HG03521 (cell line): ENCODE measurements at regions not wholly inside any gene's neighbourhood (a gene's known extent, or its start where the extent isn't known, plus 50 kb on each side); places are given as distances from the start of the nearest gene placed in this dataset.

Experiments
- ATAC-seq: cut with Tn5 transposase; IDR thresholded peaks from one replicate; pipeline ENCODE4 v1.9.1; 2021; ENCODE audit warnings: mild to moderate bottlenecking, moderate library complexity; ENCODE audit not compliant: unreplicated experiment

DNA sequence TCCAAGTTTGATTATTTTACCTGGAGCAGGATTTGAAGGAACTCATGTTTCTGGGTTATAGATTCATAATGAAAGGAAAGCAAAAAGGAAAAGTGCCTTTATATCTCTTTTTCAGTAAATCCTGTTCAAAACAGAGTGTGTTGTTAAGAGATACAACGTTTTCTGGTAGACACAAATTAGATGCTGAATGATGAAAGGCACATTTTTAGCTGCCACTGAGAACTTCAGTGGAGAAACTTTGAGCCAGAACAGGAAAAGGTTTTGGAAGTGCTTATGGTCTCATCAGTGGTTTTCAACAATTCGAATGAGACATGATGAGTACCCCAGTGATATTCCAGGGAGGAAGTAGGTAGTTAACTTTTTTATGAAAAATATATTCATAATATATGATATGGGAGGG lies 338.0 kb upstream of the C1orf87 start:
- no peak for ATAC-seq

DNA sequence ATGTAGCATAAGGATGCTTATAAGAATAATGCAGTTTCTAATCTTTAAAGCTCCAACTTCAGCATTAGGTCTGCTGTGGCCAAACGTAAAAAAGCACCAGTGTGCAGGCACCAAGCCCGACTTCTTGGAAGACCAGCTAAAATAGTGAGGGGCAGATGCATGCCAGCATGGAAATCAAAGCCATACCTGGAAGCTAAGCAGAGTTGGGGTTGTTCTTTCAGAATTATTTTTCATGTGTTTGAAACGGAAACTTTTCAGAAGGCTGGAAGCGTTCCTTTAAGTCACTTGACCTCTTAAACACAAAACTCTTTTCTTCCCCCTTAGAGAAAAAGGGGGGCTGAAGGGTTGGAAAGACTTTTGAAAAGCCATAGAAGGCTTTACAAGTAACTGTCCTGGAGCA lies 329.2 kb upstream of the C1orf87 start:
- no peak for ATAC-seq

DNA sequence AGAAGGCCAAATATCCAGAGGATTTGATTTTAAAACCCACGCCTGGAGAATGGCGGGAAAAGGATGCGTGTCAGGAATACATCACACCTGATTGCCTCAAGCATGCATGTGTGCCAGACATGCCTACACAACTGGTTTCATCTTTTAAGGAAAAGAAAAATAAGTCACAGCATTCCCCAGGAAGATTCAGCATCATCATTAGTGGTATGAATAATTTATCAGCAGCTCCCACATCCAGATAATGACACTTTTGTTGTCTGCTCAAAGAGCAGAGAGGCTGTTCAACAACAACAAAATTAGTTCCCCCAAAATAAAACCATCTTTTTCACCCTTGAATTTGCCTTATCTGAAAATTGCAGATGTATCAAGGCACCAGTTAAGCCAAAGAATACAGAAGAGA lies 328.6 kb upstream of the C1orf87 start:
- no peak for ATAC-seq

DNA sequence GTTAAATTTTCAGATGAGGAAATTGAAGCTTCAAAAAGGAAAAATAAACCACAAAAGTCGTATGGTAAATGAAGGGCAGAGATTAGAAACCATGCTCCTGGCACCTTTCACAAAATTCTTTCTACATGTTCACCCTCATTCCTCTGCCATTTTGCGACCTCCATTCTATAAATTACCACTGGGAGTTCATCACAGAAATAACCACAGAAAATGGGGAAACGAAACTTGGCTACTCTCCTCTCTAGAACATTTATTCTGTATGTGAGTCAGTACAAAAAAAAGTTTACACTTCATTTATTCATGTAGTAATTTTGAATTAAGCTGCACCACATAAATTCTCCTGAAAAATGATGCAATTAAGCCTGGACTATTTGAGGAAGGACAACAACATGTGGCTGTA lies 320.9 kb upstream of the C1orf87 start:
- no peak for ATAC-seq

DNA sequence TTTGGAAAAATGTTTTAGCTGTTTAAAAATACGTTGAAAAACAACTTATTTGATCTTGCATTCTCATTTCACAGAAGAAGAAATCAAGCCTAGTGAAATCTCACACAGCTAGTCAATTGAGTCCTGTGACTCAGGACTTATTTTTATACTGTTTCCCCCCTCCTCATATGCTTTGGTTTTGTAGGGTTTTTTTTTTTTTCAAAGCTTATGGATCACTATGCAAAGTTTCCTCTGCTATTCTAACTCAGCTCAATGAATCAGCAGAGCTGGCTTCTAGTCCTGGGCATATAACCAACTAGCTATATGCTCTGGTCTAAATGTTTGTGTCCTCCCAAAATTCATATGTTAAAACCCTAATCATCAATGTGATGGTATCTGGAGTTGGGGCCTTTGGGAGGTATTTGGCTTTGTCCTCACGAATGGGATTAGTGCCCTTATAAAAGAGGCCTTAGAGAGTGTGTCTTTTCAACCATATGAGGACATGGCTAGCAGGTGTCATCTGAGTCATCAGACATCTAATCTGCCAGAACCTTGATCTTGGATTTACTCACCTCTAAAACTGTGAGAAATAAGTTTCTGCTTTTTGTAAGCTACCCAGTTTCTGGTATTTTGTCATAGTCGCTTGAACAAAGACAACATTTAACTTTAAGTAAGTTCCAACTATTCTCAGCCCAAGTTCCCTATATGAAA lies 317.2 kb upstream of the C1orf87 start:
- ATAC-seq = no peak

DNA sequence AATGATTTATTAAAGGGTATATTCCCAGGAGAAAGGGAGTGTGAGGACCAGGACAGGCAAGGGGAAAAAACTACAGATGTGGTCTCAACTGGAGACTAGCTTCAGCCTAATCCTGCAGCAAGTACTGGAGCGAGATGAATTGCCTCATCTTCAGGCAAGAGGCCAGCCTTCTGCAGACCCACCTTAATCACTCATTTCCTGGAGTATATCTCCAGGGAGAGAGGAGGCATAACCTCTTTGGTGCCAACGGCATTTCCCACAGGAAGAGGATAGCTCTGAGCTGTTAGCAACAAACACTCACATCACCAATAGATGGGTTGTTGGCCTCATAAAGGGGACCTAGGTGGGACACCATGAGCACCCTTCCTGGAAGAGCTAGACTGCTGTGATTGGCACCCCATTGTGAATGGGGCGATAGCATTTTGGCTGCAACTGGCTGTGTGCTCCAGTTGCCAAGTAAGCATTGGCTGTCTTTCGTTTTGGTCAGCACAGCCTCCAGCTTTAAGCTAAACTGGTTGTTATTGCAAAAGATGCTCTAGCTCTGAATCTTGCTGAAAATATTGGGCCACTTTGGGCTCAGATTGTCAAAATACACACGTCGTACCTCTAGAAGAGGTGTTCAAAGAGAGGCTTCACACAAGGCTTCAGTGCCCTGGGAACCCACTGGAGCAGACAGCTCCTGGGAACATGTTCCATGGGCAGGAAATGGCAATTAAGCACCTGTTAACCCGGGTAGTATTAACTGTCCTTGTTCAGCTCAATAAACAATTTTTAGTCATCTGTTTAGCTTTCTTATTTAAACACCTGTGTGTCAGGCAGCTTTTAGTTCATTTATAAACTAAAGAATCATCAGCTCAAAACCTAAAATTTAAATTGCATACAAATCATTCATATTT lies 314.8 kb upstream of the C1orf87 start:
- no peak for ATAC-seq

DNA sequence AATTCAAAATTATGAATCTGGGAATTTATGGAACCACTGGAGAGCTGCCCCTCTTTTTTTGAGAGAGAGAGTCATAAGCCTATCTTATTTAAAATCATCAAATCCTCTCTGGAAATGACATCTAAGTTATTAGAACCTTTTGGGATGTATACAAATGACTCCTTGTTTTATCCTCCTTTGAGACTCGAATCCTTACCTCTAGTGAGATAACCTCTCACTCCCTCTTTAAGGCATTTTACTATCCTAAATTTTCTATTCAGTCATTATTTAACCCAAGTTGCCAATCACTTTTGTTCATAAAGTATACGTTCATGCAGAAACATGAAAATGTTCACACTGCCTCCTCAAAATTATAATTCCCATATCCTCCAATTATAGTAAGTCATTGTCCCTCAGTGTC lies 313.6 kb upstream of the C1orf87 start:
- ATAC-seq = no peak

DNA sequence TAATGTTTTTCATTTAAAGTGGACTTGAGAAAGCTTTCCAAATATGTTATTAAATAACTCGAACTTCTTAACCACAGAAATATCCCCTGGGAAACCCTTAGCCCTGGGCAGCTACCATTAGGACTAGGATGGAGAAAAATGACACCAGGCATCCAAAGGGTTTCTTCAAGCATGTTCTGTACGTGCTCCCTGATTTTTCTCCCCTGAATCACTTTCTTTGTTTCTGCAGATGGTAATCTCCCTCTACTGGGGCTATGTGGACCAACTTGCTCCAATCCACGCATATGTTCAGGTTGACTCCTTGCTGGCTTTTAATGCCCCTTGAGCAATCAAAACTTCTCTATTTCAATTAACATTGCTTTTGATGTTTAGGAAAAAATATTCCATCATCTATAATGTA lies 312.7 kb upstream of the C1orf87 start:
- ATAC-seq = no peak

DNA sequence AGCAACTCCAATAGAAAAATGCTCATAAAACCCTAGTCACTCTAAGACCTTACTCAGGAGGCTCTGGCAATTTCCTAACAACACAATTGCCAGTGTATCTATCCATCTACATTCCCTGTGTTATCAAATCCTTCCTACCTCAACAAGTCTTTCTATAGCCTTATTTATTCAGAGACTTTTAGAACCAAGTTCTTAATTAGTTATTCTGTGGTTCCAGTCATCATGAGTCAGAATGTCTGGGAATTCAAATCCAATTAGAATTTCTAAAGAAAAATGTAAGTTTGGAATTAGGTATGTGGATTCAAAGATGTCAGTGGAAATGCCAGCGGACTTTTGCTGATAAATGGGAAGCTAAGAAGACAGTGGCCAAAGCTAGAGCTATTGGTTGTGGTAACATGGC lies 302.6 kb upstream of the C1orf87 start:
- no peak for ATAC-seq

DNA sequence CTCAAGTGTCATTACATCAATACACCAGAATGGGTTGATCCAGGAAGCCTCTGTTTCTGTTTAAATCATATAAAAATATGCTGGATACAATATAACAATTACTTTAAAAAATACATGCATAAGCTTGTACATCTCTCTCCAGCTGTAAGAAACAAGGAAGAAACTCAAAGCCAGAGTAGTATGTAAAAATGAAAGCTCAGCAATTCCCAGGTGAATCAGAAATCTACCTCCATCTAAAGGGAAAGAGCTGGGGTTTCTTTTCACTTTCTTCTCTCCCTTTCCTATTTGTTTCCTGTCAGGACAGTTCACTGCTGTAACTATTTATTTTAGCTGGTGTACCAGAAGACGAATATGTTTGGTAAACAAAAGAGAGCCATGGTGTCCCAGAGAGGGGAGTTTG lies 301.0 kb upstream of the C1orf87 start:
- ATAC-seq = no peak

DNA sequence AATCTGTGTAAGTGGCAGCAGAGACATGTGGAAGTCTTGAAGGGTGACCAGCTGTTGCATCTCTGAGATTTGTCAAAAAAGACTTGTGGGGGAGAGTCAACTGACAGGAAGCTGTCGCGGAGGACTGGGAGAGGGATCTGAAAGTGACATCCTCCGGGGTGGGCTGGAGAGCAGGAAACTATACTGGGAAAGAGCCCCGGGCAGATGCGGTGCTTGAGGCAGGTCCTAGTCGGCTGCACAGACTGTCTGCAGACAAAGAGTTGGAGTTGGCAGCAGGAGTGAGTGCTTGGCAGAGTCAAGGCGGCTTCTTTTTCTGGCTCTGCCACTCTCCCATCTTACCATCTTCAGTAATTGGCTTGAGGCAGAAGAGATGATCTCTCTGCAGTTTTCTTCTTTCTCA lies 294.0 kb upstream of the C1orf87 start:
- no peak for ATAC-seq

DNA sequence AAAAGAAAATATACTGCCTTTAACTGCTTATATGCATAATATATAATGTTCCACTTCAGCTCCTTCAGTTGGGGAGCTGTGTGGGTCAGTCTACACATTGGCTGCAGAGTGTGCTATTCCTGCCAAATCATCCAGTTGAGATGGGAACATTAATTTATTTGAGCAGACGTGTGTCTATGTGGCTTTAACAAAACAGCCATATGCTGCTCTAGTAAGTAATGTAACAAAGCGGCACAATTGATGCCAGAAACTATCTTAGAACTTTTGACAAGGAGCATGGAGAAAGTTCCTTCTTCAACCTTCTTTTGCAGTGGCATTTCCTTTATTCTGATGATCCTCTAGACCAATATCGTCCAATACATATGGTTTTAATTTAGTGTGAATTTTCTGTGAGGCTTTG lies 285.9 kb upstream of the C1orf87 start:
- no peak for ATAC-seq

DNA sequence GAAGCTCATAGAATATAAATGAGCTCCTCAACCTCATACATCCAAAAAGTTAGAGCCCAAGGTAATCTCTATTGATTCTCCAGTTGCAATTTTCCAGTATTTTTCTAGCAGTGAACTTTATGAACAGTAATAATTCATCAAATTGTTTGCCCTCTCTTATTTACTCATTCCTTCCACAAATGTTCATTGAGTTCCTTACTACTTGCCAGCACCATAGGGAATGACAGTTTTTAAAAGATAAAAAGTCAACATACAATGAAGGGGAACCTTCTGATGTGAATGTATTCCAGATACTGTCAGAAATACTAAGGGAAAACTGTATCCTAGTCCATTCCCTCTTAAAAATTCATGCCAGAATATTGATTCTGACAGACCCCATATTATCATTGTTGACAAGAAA lies 277.0 kb upstream of the C1orf87 start:
- no peak for ATAC-seq

DNA sequence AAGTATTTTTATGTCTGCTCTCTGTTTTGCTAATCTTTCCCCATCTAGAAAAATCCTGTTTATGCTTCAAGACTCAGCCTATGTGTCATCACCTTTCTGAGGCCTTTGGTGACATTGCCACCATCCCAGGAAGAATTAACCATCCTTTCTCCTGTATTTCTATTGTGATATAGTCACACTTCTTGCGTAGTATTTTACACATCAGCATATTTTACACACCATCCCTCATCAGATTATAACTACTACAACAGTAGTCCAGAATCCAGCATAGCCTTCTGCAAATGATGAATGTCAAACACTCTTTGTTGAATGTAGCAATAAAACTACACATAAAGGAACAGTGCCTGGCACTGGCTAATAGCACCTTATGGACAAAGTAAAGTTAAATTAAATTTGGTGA lies 275.3 kb upstream of the C1orf87 start:
- ATAC-seq = no peak

DNA sequence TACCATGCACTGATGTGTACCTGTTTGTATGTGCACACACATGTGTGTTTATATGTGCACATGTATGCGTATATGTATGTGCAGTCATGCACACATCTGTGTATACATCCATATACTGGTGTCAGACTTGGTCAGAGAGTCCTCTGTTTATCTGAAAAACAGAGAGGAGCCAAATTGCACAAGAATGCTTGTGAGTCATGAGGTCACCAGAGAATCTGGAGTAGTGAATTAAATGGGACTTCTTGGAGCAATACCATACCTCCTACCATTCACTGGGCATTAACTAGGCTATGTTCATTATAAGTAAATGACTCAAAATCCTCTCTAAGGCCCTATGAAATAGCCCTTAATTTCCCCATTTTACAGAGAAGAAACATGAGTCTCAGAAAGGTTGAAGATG lies 272.1 kb upstream of the C1orf87 start:
- no peak for ATAC-seq

DNA sequence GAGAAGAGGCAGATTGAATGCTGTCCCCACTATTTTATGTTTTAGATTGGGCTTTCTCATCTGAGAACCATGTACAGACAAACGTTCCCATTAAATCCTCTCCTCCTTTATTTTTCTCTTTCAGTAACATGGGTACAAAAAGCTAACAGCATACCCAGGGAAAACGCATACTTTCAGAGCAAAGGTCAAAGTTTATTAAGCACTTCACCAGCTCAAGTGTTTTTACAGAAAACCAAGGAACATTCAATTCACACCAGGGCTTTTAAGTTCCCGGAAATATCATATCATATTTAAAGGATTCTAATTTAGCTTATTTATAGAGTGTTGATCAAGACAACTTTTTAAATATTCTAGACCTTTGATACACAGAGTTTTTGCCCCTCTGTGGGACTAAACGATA lies 271.5 kb upstream of the C1orf87 start:
- ATAC-seq = no peak

DNA sequence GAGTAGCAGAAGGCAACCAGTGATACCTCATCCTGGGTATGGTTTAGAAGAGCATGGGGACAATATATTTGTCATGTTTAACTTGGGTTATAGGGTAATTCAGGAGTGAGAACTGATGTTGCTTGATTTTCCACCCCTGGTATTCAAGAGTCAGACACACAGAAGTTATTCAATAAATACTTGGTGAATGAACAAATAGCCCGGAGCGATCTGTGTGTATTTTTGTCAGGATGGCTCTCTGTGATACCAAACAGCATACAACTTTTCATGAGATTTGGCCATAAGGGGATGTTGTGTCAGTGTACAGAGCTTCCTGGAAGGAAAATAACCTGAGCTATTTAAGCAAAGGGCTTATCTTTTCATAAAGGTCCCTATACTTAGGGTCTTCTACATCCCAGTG lies 270.2 kb upstream of the C1orf87 start:
- ATAC-seq = no peak

DNA sequence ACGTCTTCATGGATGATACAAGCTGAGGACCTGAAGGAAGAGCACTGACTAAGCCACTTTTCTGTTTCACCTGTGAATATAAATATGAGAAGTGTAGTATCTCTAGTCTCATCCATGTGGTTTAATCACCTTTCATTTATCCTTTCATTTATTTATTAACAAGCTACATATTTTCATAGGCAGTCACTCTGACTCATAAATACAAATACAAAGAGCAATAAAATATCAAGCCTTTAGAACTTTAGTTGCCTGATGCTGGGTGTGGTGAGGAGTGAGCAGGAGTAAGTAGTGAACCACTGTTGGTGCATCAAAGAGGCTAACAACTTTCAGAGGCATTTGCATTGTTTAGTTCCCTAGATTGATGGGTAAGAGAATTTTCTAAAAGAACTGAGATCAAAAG lies 269.0 kb upstream of the C1orf87 start:
- ATAC-seq = no peak

DNA sequence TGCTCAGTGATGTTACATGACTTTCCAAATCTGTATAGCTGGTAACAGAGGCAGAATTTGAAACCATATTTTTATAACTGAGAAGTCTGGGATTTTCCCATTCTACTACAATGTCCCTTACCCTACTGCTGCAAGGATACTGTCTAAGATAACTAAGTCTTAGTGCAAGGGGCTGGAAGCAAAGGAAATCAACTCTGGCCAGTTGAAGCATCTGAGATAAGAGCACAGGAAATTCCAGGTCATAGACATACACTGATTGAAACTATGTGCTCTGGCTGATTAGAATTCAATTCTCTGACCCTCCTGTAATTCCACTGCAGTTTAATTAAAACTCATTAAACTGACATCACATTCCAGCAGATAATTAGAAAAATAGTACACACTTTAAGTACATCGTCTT lies 267.7 kb upstream of the C1orf87 start:
- no peak for ATAC-seq

DNA sequence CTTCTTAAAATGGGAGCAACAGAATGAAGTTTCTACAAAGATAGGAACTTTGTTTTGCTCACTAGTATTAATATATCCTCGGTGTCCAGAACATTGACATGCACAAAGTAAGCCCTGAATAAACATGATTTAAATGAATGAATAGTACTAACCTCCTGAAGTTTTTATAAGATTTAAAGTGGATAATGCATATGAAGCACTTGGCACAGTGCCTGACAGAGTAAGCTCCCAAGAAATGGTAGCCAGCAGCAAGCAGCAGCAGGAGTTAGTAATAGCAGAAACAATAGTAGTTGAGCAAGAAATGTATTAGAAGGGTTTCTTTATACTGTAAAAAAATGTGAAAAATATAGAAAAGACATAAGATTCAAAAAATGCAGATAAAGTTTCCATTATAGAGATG lies 258.1 kb upstream of the C1orf87 start:
- no peak for ATAC-seq

DNA sequence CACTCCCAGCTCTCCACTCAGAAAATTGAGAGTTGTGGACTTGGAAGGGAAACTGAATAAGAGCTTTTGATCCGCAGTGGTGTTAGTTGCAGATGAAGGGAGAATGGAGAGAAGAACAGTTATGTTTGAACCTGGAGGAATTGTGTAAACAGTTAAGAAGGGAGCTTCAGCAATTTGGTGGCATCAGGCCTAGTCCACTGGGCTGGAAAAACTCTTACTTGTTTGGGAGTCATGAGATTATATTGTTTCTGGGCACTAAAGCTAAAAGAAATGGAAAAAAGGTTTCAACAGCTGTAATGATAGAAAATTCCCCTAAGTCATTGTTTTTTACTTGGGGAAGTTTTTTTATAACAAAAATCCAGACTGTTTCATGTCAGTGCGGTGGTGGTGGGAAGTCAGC lies 256.1 kb upstream of the C1orf87 start:
- no peak for ATAC-seq

DNA sequence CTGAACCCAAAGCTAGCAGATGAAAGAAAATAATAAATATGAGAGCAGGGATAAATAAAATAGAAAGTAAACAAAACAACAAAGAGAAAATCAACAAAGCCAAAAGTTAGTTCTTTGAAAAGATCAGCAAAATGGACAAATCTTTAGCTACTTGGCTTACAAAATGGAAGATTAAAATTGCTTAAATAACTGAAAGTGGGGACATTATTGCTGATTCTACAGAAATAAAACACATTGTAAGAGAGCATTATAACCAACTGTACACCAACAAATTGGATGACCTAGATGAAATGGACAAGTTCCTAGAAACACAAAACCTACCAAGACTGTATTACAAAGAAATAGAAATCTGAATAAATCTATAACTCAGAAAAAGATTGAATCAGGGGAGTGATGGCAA lies 238.3 kb upstream of the C1orf87 start:
- no peak for ATAC-seq

DNA sequence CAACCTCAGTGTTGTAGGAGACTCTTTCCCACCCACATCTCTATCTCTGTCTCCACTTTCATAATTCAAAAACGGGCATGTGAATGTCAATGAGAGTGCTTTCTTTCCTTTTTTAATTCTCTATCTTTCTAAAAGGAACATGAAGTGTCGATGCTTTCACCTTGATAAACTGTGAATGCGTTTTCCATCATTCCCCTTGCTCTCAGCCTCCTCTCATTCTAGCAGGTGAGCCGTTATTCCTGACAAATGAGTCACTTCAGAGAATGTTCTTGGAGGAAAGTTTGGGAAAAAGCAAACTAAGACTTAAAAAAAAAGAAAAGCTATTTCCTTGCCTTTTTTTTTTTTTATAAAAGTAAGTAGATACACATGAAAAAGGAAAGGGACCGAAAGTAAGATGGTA lies 226.0 kb upstream of the C1orf87 start:
- no peak for ATAC-seq
